ENCODE measurements at regions not wholly inside any gene's neighbourhood (a gene's known extent, or its start where the extent isn't known, plus 50 kb on each side); places are given as distances from the start of the nearest gene placed in this dataset.

DNA sequence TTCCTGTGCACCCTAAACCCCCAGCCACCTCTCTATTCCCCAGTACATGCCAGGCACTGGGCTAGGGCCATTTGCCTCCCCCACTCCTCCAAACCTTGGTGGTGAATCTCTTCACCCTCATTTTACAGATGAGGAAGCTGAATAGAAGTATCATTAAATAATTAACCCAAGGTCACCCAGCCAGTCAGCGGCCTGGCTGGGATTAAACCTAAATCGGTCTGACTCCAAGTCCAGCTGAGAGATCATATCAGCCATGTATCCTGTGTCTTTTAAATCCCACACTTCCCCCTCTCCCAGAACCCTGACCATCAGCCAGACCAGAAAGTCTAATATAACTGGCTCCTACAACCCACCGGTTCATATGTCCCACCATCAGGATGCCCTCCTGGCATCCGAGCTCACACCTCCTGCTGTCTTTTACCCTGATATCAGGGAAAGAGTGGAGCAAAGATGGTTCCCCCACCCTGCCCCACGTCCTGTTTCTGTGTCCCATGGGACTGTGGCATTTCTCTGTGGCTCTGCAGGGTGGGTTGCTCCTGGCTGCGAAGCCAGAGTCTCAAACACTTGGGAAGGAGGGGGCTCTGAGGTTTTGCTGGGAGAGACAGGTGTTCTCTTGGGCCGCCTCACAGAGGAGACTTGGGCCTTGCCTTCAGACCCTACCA, 145.3 kb downstream of the VEGFA start (continued):
- TF ChIP-seq SRSF9 (IDR thresholded peaks at IDR 0.05; ENCODE audit: borderline replicate concordance, insufficient read depth, low read depth, low read length, poor library complexity, severe bottlenecking) = no peak
- 0 out of 2 replicates have a peak, but pooled peaks have one; percentile 64 for TF ChIP-seq ZNF572 (CRISPR knock-in tag; IDR thresholded peaks at IDR 0.05)
- TF ChIP-seq EP300 (IDR thresholded peaks at IDR 0.05; ENCODE audit: low read depth in 2 of 2, low read length in 2 of 2) = no peak
- TF ChIP-seq EP300 (CRISPR knock-in tag; IDR thresholded peaks at IDR 0.05; ENCODE audit: borderline replicate concordance) = no peak

DNA sequence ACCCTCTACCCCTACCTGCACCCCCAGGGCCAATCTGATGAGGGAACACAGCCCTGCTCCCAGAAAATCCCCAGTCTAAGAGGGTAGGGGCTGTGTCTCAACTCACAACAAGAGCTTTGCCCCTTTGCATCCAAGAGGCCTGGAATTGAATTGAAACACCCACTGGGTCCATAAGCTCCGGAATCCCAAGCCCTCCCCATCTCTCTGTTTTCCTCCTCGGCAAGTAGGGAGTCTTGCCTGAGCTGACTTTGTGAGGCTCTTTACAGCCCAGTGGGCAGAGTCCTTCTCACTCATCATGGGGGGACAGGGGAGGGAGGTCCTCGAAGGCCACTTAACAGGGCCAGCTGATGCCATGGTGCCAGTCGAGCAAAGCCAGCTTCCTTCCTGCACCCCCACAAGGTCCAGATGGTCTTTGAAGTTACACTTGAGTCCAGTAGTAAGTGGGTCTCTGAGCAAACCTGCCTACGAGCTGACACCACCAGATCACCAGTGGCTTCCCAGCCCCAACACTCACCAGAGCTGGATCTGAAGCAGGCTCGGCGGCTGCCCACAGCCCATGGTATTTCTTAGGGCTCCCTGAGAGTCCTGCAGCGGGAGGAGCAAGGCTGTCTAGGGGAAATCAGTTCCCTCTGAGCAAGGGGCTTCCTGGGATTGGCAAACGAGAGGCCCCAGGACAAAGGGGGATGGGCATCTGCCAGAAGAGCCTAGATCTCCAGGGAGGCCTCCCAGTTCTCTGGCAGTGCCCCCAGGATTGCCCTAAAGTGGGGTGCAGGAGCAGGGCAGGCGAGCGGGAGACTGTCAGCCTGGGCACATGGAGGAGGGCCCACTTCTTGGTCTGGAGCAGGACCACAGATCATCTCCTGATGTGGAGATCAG, 144.5 kb downstream of the VEGFA start:
- Histone ChIP-seq H3K27me3 (ENCODE audit: control insufficient read depth in 1 of 2, insufficient read depth in 2 of 2, low read length in 2 of 2) (no peaks in the 10 kb centered on the region), H4K20me1 (ENCODE audit: insufficient read depth, low read length) (no peaks in the 10 kb centered on the region), H3K4me3 (replicated peaks in 1 of 3; ENCODE audit: insufficient read depth in 1 of 3, low read depth in 2 of 3, low read length in 3 of 3) (no peak overlapping the region), H3K9ac (ENCODE audit: insufficient read depth, low read depth, low read length) (0 out of 2 replicates have a peak overlapping the region, but pooled peaks have one; percentile 1), H3K4me2 (ENCODE audit: low read depth, low read length) (no peak overlapping the region), H3K27ac (ENCODE audit: extremely low read length, insufficient read depth, low read length) (peak overlapping the region; percentile 85), H3K9me3 (ENCODE audit: low read length) (no peaks in the 10 kb centered on the region), H3K79me2 (ENCODE audit: insufficient read depth, low read length) (no peaks in the 10 kb centered on the region), H3K4me1 (ENCODE audit: insufficient read depth, low read length) (peaks cover 100% of the 10 kb centered on the region), H3K36me3 (replicated peaks in 1 of 2; ENCODE audit: control insufficient read depth in 1 of 2, insufficient read depth in 2 of 2, low read length in 2 of 2) (no peaks in the 10 kb centered on the region), H2AFZ (ENCODE audit: low read length) (no peak overlapping the region)
- FAIRE-seq = no peak
- no TSS peak for BruUV-seq (replicated peaks)
- intact Hi-C loops (cut with micrococcal nuclease; ENCODE audit: unreplicated experiment) (loop anchor here (5.0 kb wide), 1 partner anchor 38 kb away; no protein-coding TSS in a partner anchor), in situ Hi-C loops (cut with HindIII; ENCODE audit: extremely low pct_ligation_motif_present, low pct_unique_long_range_greater_than_20kb) (no loop called here)
- no peak for ATAC-seq
- WGBS (ENCODE audit: low lambda C conversion rate) = 86% methylated on average over 11 of the region's 11 CpGs
- DNase-seq (ENCODE audit: low spot score) = no peak
- ChIA-PET POLR2A (interaction anchor here (1.6 to 6.8 kb wide), 4 partner anchors 11 to 279 kb away, joined by 6 to 133 read pairs (median 16); partner anchors contain the start of genes MAD2L1BP and VEGFA), CTCF (ENCODE audit: low intra/inter-chr PET ratio, low total read pairs) (no interaction called here)
- 0 out of 2 replicates have a peak, but pooled peaks have one; percentile 25 for TF ChIP-seq ZNF839 (CRISPR knock-in tag; IDR thresholded peaks at IDR 0.05; ENCODE audit: borderline replicate concordance)
- no peak for TF ChIP-seq ZNF441 (CRISPR knock-in tag; IDR thresholded peaks at IDR 0.05; ENCODE audit: borderline replicate concordance)
- no peak for TF ChIP-seq ZNF510 (CRISPR knock-in tag; IDR thresholded peaks at IDR 0.05; ENCODE audit: low read depth)
- TF ChIP-seq ZNF562 (CRISPR knock-in tag; IDR thresholded peaks at IDR 0.05; ENCODE audit: borderline replicate concordance) = no peak
- TF ChIP-seq ZNF598 (CRISPR knock-in tag; IDR thresholded peaks at IDR 0.05; ENCODE audit: borderline replicate concordance) = 0 out of 2 replicates have a peak, but pooled peaks have one; percentile 52
- no peak for TF ChIP-seq NFKBIZ (CRISPR knock-in tag; IDR thresholded peaks at IDR 0.05)
- no peak for TF ChIP-seq ZFP62 (CRISPR knock-in tag; IDR thresholded peaks at IDR 0.05)
- TF ChIP-seq, protein P1, sequence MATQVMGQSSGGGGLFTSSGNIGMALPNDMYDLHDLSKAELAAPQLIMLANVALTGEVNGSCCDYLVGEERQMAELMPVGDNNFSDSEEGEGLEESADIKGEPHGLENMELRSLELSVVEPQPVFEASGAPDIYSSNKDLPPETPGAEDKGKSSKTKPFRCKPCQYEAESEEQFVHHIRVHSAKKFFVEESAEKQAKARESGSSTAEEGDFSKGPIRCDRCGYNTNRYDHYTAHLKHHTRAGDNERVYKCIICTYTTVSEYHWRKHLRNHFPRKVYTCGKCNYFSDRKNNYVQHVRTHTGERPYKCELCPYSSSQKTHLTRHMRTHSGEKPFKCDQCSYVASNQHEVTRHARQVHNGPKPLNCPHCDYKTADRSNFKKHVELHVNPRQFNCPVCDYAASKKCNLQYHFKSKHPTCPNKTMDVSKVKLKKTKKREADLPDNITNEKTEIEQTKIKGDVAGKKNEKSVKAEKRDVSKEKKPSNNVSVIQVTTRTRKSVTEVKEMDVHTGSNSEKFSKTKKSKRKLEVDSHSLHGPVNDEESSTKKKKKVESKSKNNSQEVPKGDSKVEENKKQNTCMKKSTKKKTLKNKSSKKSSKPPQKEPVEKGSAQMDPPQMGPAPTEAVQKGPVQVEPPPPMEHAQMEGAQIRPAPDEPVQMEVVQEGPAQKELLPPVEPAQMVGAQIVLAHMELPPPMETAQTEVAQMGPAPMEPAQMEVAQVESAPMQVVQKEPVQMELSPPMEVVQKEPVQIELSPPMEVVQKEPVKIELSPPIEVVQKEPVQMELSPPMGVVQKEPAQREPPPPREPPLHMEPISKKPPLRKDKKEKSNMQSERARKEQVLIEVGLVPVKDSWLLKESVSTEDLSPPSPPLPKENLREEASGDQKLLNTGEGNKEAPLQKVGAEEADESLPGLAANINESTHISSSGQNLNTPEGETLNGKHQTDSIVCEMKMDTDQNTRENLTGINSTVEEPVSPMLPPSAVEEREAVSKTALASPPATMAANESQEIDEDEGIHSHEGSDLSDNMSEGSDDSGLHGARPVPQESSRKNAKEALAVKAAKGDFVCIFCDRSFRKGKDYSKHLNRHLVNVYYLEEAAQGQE (IDR thresholded peaks at IDR 0.05; ENCODE audit: borderline replicate concordance in 1 of 2, low read depth in 1 of 2, low read length in 2 of 2) = no peak
- TF ChIP-seq, protein P2, sequence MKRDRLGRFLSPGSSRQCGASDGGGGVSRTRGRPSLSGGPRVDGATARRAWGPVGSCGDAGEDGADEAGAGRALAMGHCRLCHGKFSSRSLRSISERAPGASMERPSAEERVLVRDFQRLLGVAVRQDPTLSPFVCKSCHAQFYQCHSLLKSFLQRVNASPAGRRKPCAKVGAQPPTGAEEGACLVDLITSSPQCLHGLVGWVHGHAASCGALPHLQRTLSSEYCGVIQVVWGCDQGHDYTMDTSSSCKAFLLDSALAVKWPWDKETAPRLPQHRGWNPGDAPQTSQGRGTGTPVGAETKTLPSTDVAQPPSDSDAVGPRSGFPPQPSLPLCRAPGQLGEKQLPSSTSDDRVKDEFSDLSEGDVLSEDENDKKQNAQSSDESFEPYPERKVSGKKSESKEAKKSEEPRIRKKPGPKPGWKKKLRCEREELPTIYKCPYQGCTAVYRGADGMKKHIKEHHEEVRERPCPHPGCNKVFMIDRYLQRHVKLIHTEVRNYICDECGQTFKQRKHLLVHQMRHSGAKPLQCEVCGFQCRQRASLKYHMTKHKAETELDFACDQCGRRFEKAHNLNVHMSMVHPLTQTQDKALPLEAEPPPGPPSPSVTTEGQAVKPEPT (CRISPR knock-in tag; IDR thresholded peaks at IDR 0.05; ENCODE audit: low read depth) = no peak
